Motor neuron (in vitro differentiated cells): ENCODE measurements at regions not wholly inside any gene's neighbourhood (a gene's known extent, or its start where the extent isn't known, plus 50 kb on each side); places are given as distances from the start of the nearest gene placed in this dataset.

ENCODE experiments used
- ATAC-seq, 8 experiments: fragments of 200-7000 bp; cut with Tn5 transposase; replicated peaks in 6 of 8; 2 replicates each; pipeline ENCODE4 v1.8.0; 2021; ENCODE audit warnings: mild to moderate bottlenecking in 8 of 8, moderate library complexity in 8 of 8
- H3K27ac ChIP-seq, 2 donors: fragments of 250-450 bp; sonication (Bioruptor Pico); 2 replicates each; pipeline ENCODE4 v1.9.0; 2021; ENCODE audit warnings: antibody characterized with exemption in 2 of 2, mild to moderate bottlenecking in 2 of 2, moderate library complexity in 1 of 2
- H3K4me1 ChIP-seq, 2 donors: fragments of 250-450 bp; sonication (Bioruptor Pico); replicated peaks in 1 of 2; 2 replicates each; pipeline ENCODE4 v1.6.1; 2021; ENCODE audit warnings: antibody characterized with exemption in 2 of 2, mild to moderate bottlenecking in 2 of 2, moderate library complexity in 1 of 2
- H3K4me3 ChIP-seq, 5 donors: fragments of 250-450 bp; sonication (Bioruptor Pico); 2 replicates each; pipeline ENCODE4 v1.9.0; 2021; ENCODE audit warnings: antibody characterized with exemption in 5 of 5, mild to moderate bottlenecking in 5 of 5, moderate library complexity in 4 of 5
- WGBS, 10 experiments: fragments of 450-650 bp; shearing (Covaris generic); methylation state at CpG; one replicate each; pipeline ENCODE4 v1.0.0; 2022; 5-methylcytosine and 5-hydroxymethylcytosine counted together
- in situ Hi-C, 9 experiments: fragments of 400-800 bp; cut with MboI; loops; one replicate each; pipeline ENCODE4 v1.15.0; 2021; ENCODE audit warnings: low sequenced_read_pairs in 9 of 9, low pct_unique_long_range_greater_than_20kb in 2 of 9; ENCODE audit not compliant: unreplicated experiment in 9 of 9

DNA sequence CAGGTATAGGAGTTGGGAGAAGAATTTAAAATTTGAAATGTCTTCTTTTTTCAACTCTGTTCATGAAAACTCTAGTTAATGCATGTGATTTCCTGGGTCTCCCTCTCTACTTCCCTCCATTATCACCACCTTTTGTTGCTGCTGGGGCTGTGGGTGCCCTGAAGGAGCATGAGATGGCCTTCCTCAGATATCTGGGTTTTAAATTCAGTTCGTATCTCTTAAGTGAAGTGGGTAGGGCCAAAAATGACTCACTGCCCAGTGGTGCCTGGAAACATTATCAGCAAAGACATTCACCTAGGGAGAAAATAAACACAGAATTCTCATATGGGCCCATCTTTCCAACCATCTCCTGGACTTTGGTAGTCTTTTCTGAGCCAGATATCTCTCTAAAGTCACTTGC, 234.9 kb upstream of the PLEKHG7 start:
- WGBS, 10 experiments, result 10 to 86% (median 75%) methylated on average over 1 of the region's 1 CpG; no CpG with 5 or more reads in 3 of the 10 experiments
- Histone ChIP-seq H3K27ac (no peak overlapping the region), H3K4me1 (peaks cover 34 to 53% of the 10 kb centered on the region in 2 donors), H3K4me3 (no peak overlapping the region)
- ATAC-seq, result peak in 2 of 8 experiments; percentile 16 to 18
- in situ Hi-C loops, result no loop called here

DNA sequence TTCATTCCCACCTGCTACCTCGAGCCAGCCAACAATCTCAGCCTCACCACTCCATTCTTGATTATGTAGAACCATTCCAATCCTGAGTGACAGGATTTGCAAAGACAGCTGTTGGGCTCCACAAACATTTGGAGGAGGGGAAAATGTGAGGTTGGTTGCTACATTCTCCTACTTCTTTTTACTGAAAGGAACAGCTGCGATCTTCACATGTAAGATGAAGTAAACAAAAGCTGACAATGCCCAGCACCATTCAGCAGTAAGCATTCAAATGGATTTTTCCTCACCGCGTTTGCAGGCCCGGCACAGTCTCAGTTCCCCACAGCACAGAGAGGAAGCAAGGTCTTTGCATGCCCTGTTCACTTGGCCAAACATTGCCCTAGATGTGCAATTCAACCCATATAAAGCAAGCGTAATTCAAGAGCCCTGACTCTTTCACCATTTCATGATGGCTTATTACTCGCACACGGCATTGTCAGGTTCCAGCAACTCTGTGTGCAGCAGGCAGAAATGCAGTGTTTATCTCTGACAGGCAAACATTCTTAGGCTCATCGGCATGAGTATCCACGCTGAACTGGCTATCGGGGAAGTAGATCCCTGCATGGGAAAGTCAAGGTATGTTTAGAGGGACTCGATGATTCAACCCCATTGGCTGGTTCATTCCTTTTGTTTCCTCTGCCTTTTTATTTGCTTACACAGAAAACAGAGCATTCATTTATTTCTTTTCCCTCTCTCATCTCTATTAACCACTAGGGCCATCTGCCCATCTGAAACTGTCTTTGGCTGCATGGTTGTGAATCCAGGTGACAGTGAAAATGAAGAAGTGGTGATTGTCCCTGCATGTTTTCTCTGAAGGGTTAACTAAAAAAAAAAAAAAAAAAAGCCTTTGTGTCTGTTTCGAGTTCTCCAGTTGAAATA, 236.1 kb upstream of the PLEKHG7 start:
- H3K27ac ChIP-seq, result peak overlapping the region; percentile 64
- WGBS, 10 experiments, result 0 to 82% (median 42%) methylated on average over 2 to 10 of the region's 13 CpGs
- H3K4me3 ChIP-seq, result peak overlapping the region; percentile 0 to 17 (median 10)
- in situ Hi-C loops, result no loop called here
- ATAC-seq, result peak in 5 of 8 experiments; percentile 82 to 86 (median 84)
- H3K4me1 ChIP-seq, result peaks cover 34 to 55% of the 10 kb centered on the region in 2 donors

DNA sequence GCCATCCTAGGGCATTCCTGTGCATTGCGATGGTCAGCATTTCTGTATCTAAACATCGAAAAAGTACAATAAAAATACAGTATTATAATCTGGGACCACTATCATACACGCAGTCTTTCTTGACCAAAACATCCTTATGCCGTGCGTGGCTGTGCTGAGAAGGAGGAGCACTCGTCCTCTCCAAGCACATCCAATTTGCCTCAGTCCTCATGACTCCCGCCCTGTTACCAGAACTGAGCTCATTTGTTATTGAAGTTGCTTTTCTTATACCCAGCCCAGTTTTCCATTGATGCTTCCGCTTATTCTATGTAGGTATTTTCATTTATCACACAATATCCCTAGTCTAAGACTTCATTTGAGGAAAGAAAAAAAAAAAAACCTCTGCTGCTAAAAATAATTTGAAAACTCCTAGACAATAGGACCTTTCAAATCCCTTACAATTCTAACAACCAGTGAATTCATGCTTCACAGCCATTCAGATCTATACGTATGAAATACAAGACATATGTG, 236.9 kb upstream of the PLEKHG7 start:
- H3K27ac ChIP-seq, result no peak overlapping the region
- H3K4me1 ChIP-seq, result peaks cover 34 to 55% of the 10 kb centered on the region in 2 donors
- in situ Hi-C loops, result no loop called here
- 65 to 95% (median 87%) methylated on average over 2 to 9 of the region's 9 CpGs for WGBS, 10 experiments
- H3K4me3 ChIP-seq, result no peak overlapping the region
- ATAC-seq, result peak in 1 of 8 experiments; percentile 32

DNA sequence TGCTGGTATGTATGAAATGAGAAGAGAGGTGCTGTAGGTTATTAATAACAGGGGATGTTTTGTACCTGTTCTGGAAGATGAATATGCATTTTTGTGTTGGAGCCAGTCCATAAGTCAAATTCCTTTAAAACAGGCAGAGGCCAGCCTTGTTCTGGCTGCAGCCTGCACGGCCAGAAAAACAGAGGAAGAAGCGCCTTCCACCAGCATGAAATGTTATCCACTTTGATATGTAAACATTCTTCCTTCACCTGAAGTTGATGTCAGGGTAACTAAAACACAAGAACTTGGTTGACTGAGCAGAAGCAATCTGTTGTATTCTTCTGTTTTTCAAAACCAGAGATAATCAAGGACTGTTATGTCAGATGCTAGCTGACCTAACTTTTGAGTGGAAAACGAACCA, 237.9 kb upstream of the PLEKHG7 start:
- Histone ChIP-seq H3K4me1 (peaks cover 34 to 55% of the 10 kb centered on the region in 2 donors), H3K27ac (no peak overlapping the region), H3K4me3 (no peak overlapping the region)
- ATAC-seq, result peak in 1 of 8 experiments; percentile 58
- WGBS, 10 experiments, result 25 to 89% (median 68%) methylated on average over 1 to 3 of the region's 3 CpGs; no CpG with 5 or more reads in 1 of the 10 experiments
- in situ Hi-C loops, result no loop called here

DNA sequence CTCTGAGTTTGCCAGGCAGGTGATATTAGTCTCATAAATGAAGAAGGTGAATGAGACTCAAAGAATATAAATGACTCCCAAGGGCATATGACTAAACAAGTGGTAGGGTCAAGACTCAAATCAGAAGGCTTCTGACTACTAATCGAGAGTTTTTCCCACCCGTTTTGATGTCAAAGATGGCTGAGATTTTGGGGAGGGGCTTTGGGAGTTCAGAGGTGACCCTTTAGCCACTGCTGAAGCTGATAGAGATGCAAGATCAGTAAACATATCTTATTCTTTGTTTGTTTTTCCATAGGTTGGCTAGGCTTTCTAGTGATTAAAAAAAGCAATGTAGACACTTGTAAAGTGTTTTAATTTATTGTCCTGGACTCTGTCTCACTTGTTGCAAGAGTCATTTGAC, 239.6 kb upstream of the PLEKHG7 start:
- Histone ChIP-seq H3K4me1 (peaks cover 32 to 49% of the 10 kb centered on the region in 2 donors), H3K27ac (no peak overlapping the region), H3K4me3 (no peak overlapping the region)
- in situ Hi-C loops, result no loop called here
- 36 to 100% (median 88%) methylated on average over 1 to 2 of the region's 2 CpGs; no CpG with 5 or more reads in 3 of the 10 experiments for WGBS, 10 experiments
- no peak for ATAC-seq

DNA sequence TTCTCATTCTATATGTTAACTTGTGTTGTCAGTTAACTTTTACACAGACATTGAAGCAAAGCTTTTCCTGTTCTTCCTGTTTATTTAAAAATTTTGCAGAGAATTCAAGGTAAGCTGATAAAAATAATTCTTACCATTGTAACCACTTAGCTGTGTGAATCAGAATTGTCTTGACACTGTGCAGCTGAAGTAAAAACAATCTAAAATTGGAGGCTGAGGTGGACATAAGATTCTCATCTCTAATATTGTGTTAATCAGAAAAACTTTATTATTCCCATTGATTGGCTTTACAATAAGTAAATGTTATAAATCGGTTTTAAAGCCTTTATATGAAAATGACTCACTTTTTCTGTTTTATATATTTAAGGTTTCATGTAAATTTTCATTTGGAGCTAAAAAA, 240.3 kb upstream of the PLEKHG7 start:
- H3K4me1 ChIP-seq, result peaks cover 25 to 43% of the 10 kb centered on the region in 2 donors
- in situ Hi-C loops, result no loop called here
- H3K27ac ChIP-seq, result no peak overlapping the region
- ATAC-seq, result no peak
- 40 to 93% (median 55%) methylated on average over 1 of the region's 1 CpG for WGBS, 10 experiments
- no peak overlapping the region for H3K4me3 ChIP-seq

DNA sequence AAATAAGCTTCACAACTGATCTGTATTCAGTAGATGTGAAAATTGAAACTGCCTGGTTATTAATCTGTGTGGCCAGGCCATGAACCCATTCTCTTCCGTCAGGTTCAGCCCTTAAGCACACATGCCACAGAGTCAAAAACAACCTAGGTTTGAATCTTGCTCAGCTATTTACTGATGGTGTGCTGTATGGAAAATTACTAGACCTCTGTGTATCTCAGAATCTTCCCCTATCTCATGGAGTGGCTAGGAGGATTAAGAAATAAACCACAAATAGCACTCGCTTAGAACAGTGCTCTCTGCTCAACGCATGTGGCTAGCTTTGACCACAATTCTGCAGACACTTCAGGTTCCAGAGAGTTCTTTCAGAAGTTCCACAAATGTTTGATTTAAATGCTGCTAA, 240.7 kb upstream of the PLEKHG7 start:
- in situ Hi-C loops, result no loop called here
- H3K4me3 ChIP-seq, result no peak overlapping the region
- WGBS, 10 experiments, result 46 to 100% (median 93%) methylated on average over 1 to 3 of the region's 3 CpGs; no CpG with 5 or more reads in 1 of the 10 experiments
- no peak overlapping the region for H3K27ac ChIP-seq
- no peak for ATAC-seq
- peaks cover 21 to 38% of the 10 kb centered on the region in 2 donors for H3K4me1 ChIP-seq

DNA sequence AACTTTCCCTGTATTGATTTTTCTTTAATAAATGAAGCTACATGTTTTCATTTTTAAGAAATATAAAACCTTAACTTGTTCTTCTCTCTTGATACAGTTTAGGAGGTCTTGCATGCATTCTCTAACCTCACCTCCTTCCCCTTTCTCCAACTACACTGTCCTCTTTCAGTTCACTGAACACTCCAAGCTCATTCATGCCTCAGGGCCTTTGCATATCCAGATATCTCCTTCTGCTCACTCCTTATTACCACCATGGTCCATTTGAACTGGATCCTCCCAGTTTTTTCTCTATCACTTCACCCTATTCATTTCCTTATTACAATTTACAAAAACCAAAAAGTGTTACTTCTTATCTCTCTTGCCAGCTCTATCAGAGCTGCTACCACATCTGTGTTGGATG, 242.9 kb upstream of the PLEKHG7 start:
- in situ Hi-C loops, result no loop called here
- Histone ChIP-seq H3K4me1 (peaks cover 1 to 16% of the 10 kb centered on the region in 2 donors), H3K27ac (no peak overlapping the region), H3K4me3 (no peak overlapping the region)
- ATAC-seq, result peak in 2 of 8 experiments; percentile 66 to 72

DNA sequence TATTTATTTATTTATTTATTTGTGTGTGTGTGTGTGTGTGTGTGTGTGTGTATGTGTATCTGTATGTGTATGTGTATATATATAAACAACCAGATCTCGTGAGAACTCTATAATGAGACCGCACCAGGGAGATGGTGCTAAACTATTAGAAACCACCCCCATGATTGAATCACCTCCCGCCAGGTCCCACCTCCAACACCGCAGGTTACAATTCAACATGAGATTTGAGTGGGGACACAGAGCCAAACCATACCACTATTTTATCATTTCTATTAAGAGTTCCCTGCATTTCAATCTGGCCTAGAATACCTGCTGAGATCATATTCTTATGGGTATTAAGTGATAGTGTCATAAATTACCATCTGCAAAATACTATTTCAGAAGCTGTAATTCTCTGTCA, 243.8 kb upstream of the PLEKHG7 start:
- no peak for ATAC-seq
- 92 to 100% (median 93%) methylated on average over 1 to 4 of the region's 4 CpGs; no CpG with 5 or more reads in 6 of the 10 experiments for WGBS, 10 experiments
- Histone ChIP-seq H3K4me1 (peaks cover 0 to 8% of the 10 kb centered on the region in 2 donors), H3K27ac (no peak overlapping the region), H3K4me3 (no peak overlapping the region)
- in situ Hi-C loops, result no loop called here

DNA sequence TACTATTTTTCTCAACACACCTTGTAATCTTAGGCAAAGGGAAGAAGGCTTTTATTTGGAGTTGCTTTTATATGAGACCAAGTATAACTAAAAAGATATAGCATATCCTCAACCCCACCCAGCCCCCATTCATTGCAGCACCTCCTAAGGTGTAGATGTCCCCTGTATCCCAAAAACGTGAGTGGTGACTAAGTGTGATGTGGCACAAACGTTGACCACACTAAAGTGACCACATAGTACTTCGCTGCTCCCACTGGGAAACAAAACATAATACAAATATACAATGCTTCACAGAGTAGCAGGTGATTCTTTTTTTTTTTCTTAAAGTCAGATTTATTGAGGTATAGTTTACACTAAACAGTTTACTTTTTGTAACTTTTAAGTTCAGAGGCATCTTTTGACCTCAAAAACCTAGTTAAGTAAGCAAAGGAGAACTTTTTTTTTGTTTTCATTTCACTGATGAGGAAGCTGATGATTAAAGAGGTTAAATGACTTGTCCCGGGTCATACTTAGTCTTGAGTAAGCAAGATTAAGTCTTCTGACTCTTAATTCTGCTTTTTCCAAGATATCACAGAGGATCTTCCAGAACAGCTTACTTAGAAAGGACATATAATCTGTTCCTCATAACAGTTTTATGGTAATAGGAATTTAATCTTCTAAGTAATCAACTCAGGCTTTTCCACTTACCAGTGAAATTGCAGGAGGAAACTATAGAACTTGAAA, 245.2 kb upstream of the PLEKHG7 start:
- WGBS, 10 experiments, result 31 to 100% (median 64%) methylated on average over 1 to 4 of the region's 4 CpGs; no CpG with 5 or more reads in 2 of the 10 experiments
- H3K27ac ChIP-seq, result no peak overlapping the region
- peaks cover 0 to 5% of the 10 kb centered on the region in 2 donors for H3K4me1 ChIP-seq
- in situ Hi-C loops, result no loop called here
- H3K4me3 ChIP-seq, result no peak overlapping the region
- no peak for ATAC-seq

DNA sequence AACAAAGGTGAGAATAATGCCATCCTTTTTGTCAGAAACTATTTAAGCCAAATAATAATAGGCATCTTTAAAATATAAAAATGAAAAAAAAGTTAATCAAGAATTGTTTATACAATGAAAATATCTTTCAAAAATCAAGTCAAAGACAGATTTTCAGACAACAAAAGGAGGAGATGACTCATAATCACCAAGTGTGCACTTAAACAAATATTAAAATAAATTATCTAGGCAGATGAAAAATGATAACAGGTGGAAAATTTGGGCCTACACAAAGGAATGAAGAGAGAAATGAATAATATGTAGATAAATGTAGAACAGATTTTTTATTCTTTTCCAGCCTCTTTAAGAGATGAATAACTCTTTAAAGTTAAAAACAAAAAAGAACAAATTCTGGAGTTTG, 250.0 kb upstream of the PLEKHG7 start:
- no peak for ATAC-seq
- H3K4me3 ChIP-seq, result no peak overlapping the region
- in situ Hi-C loops, result no loop called here
- no peak overlapping the region for H3K27ac ChIP-seq
- no peaks in the 10 kb centered on the region for H3K4me1 ChIP-seq

DNA sequence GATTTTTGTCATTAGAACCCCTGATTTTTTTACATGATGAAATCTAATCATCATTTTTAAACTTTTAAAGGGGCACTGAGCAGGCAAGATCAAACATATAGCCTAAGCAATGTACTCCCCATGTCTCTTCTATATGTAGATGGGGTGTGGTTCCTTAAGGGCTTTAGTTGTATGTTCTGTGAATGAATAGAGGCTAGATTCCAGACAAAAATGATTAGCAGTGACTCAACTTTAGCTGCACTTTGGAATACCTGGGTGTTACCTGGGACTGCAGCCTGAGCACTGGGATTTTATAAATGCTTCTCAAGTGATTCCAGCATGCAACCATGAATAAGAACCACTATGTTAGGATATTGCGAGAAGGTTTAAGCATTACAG, 256.7 kb upstream of the PLEKHG7 start:
- no peak for ATAC-seq
- in situ Hi-C loops, result no loop called here
- no peak overlapping the region for H3K4me3 ChIP-seq
- WGBS, 10 experiments, result 50 to 100% (median 100%) methylated on average over 1 of the region's 1 CpG; no CpG with 5 or more reads in 2 of the 10 experiments
- H3K27ac ChIP-seq, result no peak overlapping the region
- H3K4me1 ChIP-seq, result no peaks in the 10 kb centered on the region
